ENCODE measurements at regions not wholly inside any gene's neighbourhood (a gene's known extent, or its start where the extent isn't known, plus 50 kb on each side); places are given as distances from the start of the nearest gene placed in this dataset.

DNA sequence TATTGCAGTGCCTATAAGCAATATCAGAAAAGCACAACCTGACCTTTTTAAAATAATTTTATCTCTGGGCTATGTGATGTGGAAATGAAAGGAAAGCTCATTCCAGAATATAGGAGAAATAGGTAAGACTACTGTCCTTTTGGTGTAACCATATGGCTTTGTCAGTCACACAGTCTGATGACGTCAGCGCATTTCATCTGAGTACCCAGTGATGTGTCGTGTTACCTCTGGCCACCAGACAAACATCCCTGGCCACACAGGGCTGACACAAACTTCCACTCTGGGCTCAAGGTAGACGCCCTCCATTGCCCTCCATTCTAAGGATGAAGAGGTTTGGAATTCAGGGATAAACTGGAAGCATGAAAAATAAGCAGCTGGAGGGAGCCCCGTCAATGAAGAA lies 506.7 kb downstream of the CMPK2 start:
- DNase-seq = no peak
- Histone ChIP-seq H3K9ac (ENCODE audit: low read length) (no peak overlapping the region), H2AFZ (ENCODE audit: low read length) (no peak overlapping the region), H3K4me3 (ENCODE audit: low read length) (no peak overlapping the region), H3K27ac (ENCODE audit: low read length) (no peak overlapping the region), H3K9me2 (replicated peaks; ENCODE audit: insufficient read depth, low read length) (no peaks in the 10 kb centered on the region), H4K20me1 (ENCODE audit: insufficient read depth, low read depth, low read length) (no peaks in the 10 kb centered on the region), H3K4me2 (ENCODE audit: low read depth, low read length, poor library complexity, severe bottlenecking) (peak overlapping the region; percentile 18), H3K4me1 (ENCODE audit: low read length) (peaks cover 65% of the 10 kb centered on the region), H3K36me3 (ENCODE audit: insufficient read depth, low read length) (no peaks in the 10 kb centered on the region), H3K79me2 (ENCODE audit: low read length) (no peaks in the 10 kb centered on the region), H3K27me3 (ENCODE audit: low read length) (no peaks in the 10 kb centered on the region), H3K9me3 (ENCODE audit: low read length) (no peaks in the 10 kb centered on the region)

DNA sequence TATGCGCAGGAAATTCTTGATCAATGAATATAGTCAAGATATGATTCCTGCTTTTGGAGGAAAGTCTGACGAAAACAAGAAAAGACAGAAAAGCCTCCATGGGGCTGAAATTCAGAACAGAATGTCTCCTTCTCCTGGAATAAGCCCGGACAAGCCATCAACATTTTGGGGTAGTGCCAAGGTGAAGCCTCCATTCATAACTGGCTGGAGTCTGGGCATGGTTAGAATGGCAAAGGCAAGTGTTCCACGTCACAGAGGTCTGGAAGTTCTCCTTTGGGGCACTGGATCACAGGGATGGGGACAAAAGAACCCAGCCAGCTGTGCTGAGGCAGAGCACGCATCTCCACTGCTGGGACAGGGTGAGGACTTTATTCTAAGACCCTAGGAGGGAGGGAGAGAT lies 505.7 kb downstream of the CMPK2 start:
- Histone ChIP-seq H2AFZ (ENCODE audit: low read length) (no peak overlapping the region), H3K4me2 (ENCODE audit: low read depth, low read length, poor library complexity, severe bottlenecking) (peak overlapping the region; percentile 18), H3K79me2 (ENCODE audit: low read length) (no peaks in the 10 kb centered on the region), H3K27ac (ENCODE audit: low read length) (no peak overlapping the region), H3K4me3 (ENCODE audit: low read length) (no peak overlapping the region), H3K9me3 (ENCODE audit: low read length) (no peaks in the 10 kb centered on the region), H3K27me3 (ENCODE audit: low read length) (no peaks in the 10 kb centered on the region), H3K4me1 (ENCODE audit: low read length) (peaks cover 57% of the 10 kb centered on the region), H3K36me3 (ENCODE audit: insufficient read depth, low read length) (no peaks in the 10 kb centered on the region), H3K9ac (ENCODE audit: low read length) (no peak overlapping the region), H4K20me1 (ENCODE audit: insufficient read depth, low read depth, low read length) (no peaks in the 10 kb centered on the region), H3K9me2 (replicated peaks; ENCODE audit: insufficient read depth, low read length) (no peaks in the 10 kb centered on the region)
- no peak for DNase-seq

DNA sequence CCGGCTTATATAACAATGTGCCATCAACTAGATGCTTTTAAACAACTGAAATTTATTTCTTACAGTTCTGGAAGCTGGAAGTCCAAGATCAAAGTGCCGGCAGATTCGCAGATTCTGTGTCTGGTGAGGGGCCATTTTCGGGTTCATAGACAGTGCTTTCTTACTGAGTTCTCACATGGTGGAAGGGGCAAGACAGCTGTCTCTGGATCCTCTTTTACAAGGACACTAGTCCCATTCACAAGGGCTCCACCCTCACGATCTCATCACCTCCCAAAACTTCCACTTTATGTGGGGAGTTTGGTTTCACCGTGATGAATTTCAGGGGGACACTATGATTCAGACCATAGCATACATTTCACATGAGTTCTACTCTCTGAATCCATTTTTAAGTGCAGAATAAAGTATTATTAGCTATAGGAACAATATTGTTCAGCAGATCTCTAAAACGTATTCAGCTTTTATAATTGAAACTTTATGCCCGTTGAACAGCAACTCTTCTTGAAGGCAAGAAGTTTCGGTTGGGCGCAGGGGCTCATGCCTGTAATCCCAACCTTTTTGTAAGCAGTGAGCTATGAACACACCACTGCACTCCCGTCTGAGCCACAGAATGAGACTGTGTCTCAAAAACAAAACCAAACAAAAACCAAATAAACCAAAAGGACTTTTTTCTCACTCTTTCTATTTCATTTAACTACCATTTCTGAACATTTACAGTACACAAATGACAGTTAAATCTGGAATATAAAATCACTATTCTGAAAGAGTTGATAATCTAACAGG lies 502.8 kb downstream of the CMPK2 start:
- H4K20me1 ChIP-seq (ENCODE audit: insufficient read depth, low read depth, low read length) = no peaks in the 10 kb centered on the region
- no peak overlapping the region for H3K9ac ChIP-seq (ENCODE audit: low read length)
- H3K9me2 ChIP-seq (replicated peaks; ENCODE audit: insufficient read depth, low read length) = no peaks in the 10 kb centered on the region
- no peak overlapping the region for H3K4me2 ChIP-seq (ENCODE audit: low read depth, low read length, poor library complexity, severe bottlenecking)
- no peak for DNase-seq
- no peak overlapping the region for H2AFZ ChIP-seq (ENCODE audit: low read length)
- H3K4me1 ChIP-seq (ENCODE audit: low read length) = peaks cover 28% of the 10 kb centered on the region
- H3K27ac ChIP-seq (ENCODE audit: low read length) = no peak overlapping the region
- no peaks in the 10 kb centered on the region for H3K36me3 ChIP-seq (ENCODE audit: insufficient read depth, low read length)
- no peak overlapping the region for H3K4me3 ChIP-seq (ENCODE audit: low read length)
- H3K79me2 ChIP-seq (ENCODE audit: low read length) = no peaks in the 10 kb centered on the region
- no peaks in the 10 kb centered on the region for H3K9me3 ChIP-seq (ENCODE audit: low read length)
- H3K27me3 ChIP-seq (ENCODE audit: low read length) = no peaks in the 10 kb centered on the region

DNA sequence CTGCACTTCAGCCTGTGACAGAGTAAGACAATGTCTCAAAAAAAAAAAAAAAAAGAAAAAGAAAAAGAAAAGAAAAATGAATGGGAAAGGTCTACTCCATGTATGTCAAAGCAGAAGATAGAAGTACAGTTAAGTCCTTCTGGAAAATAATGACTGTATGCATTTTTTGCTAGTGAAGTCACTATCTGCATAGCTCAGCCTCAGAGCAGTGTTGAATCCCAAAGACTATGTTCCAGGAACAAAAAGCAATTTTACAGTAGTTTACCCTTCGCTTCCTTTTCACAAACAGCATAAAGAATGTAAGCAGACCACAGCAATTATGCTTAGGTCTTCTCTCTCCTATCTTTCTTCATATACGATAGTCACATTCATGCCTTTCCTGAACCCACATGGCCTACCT lies 497.4 kb downstream of the CMPK2 start:
- peak overlapping the region; percentile 20; the same call in 1 of the 2 replicates for H2AFZ ChIP-seq (ENCODE audit: low read length)
- H4K20me1 ChIP-seq (ENCODE audit: insufficient read depth, low read depth, low read length) = no peaks in the 10 kb centered on the region
- no peaks in the 10 kb centered on the region for H3K79me2 ChIP-seq (ENCODE audit: low read length)
- H3K4me1 ChIP-seq (ENCODE audit: low read length) = no peaks in the 10 kb centered on the region
- no peaks in the 10 kb centered on the region for H3K9me3 ChIP-seq (ENCODE audit: low read length)
- no peak for DNase-seq
- H3K9ac ChIP-seq (ENCODE audit: low read length) = no peak overlapping the region
- no peaks in the 10 kb centered on the region for H3K27me3 ChIP-seq (ENCODE audit: low read length)
- no peak overlapping the region for H3K4me2 ChIP-seq (ENCODE audit: low read depth, low read length, poor library complexity, severe bottlenecking)
- no peaks in the 10 kb centered on the region for H3K9me2 ChIP-seq (replicated peaks; ENCODE audit: insufficient read depth, low read length)
- H3K27ac ChIP-seq (ENCODE audit: low read length) = no peak overlapping the region
- no peaks in the 10 kb centered on the region for H3K36me3 ChIP-seq (ENCODE audit: insufficient read depth, low read length)
- H3K4me3 ChIP-seq (ENCODE audit: low read length) = no peak overlapping the region

DNA sequence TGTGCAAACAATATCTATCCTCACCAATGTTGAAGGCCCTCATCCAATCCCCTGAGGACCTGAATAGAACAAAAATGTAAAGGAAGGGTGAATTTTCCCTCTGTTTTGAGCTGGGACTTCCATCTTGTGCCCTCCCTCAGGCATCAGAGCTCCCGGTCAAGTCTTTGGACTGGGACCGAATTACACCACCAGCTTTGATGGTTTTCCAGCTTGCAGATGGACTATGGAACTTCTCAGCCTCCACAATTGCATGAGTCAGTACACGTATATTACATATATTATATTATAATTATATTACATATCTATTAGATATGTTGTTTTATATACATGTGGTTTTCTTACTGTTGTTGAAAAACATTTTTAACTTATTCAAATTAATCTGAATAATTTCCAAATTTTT lies 496.4 kb downstream of the CMPK2 start:
- Histone ChIP-seq H3K4me3 (ENCODE audit: low read length) (no peak overlapping the region), H3K9me2 (replicated peaks; ENCODE audit: insufficient read depth, low read length) (no peaks in the 10 kb centered on the region), H3K36me3 (ENCODE audit: insufficient read depth, low read length) (no peaks in the 10 kb centered on the region), H3K9ac (ENCODE audit: low read length) (no peak overlapping the region), H3K4me1 (ENCODE audit: low read length) (no peaks in the 10 kb centered on the region), H4K20me1 (ENCODE audit: insufficient read depth, low read depth, low read length) (no peaks in the 10 kb centered on the region), H3K79me2 (ENCODE audit: low read length) (no peaks in the 10 kb centered on the region), H3K4me2 (ENCODE audit: low read depth, low read length, poor library complexity, severe bottlenecking) (no peak overlapping the region), H3K9me3 (ENCODE audit: low read length) (no peaks in the 10 kb centered on the region; the same call in 1 of the 2 replicates), H3K27ac (ENCODE audit: low read length) (no peak overlapping the region), H3K27me3 (ENCODE audit: low read length) (no peaks in the 10 kb centered on the region), H2AFZ (ENCODE audit: low read length) (no peak overlapping the region)
- DNase-seq = no peak

DNA sequence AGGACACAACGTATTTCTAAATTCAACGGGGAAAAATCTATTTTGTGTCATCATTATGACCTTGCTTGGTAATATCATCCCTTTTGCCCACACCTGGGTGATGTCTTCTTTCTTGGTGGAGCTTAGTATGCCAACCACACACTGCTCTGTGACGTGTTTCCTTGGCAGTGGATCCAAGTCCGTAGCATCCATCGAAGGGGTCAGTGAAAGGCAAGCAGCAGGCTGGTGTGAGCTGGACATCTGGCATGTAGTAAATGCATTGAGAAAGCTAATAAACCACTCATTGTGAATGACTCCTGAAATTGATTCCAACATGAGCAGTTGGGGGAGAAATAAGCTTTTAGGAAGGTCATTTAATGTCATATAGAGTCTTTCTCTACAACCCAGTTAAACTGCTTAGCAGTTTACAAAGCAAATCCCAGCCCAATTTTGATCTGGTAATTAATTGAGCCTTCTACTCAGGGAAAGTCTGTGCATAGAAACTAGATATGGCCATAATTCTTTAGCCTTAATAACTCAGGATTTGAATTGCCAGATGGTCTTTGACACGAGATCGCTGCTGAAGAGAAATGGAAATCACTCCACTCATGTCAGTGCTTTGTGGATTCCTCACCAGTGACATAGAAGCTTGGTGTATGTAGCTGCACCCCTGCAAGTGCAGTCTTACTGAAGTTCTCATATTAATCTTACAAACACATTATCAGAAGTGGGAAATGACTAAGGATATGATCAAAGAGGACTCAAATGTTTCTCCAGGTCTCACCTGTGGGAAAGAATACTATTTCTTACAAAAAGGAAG lies 494.8 kb downstream of the CMPK2 start:
- Histone ChIP-seq H3K27me3 (ENCODE audit: low read length) (no peaks in the 10 kb centered on the region), H3K27ac (ENCODE audit: low read length) (no peak overlapping the region), H3K4me1 (ENCODE audit: low read length) (no peaks in the 10 kb centered on the region), H3K36me3 (ENCODE audit: insufficient read depth, low read length) (no peaks in the 10 kb centered on the region), H3K9ac (ENCODE audit: low read length) (no peak overlapping the region), H3K9me2 (replicated peaks; ENCODE audit: insufficient read depth, low read length) (no peaks in the 10 kb centered on the region), H3K4me2 (ENCODE audit: low read depth, low read length, poor library complexity, severe bottlenecking) (no peak overlapping the region), H4K20me1 (ENCODE audit: insufficient read depth, low read depth, low read length) (no peaks in the 10 kb centered on the region), H3K4me3 (ENCODE audit: low read length) (no peak overlapping the region), H3K9me3 (ENCODE audit: low read length) (peaks cover 4% of the 10 kb centered on the region), H2AFZ (ENCODE audit: low read length) (no peak overlapping the region), H3K79me2 (ENCODE audit: low read length) (no peaks in the 10 kb centered on the region)
- DNase-seq = no peak

DNA sequence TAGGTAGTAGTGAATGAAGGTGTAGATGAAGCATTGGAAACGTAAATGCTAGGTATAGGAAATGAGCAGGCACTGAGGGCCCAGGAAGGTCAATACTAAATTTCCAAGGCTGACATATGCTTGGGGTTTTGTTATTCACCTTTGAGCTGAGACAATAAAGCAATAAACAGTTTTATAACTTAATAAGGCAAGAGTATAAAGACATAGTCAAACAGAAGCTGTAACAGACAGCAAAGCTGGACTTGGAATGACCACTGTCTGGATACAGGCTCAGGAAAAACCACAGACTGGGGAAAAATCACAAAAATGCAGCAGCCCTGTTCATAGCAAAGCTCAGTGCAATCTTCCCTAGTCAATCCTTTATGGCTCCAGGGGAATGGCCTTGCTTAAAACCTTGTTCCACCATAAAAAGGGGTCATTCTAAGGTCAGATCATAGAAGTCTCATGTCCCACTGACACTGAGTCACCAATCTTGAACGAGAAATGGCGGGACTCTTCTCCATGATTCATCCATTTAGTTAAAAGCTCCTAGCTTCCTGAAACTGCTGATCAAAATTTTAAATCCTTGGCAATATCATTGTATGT lies 493.3 kb downstream of the CMPK2 start:
- no peak overlapping the region for H3K9ac ChIP-seq (ENCODE audit: low read length)
- DNase-seq = no peak
- no peaks in the 10 kb centered on the region for H4K20me1 ChIP-seq (ENCODE audit: insufficient read depth, low read depth, low read length)
- H3K4me3 ChIP-seq (ENCODE audit: low read length) = no peak overlapping the region
- H3K27me3 ChIP-seq (ENCODE audit: low read length) = no peaks in the 10 kb centered on the region
- no peak overlapping the region for H3K4me2 ChIP-seq (ENCODE audit: low read depth, low read length, poor library complexity, severe bottlenecking)
- no peaks in the 10 kb centered on the region for H3K4me1 ChIP-seq (ENCODE audit: low read length)
- no peaks in the 10 kb centered on the region for H3K36me3 ChIP-seq (ENCODE audit: insufficient read depth, low read length)
- H3K79me2 ChIP-seq (ENCODE audit: low read length) = no peaks in the 10 kb centered on the region
- peaks cover 4% of the 10 kb centered on the region for H3K9me3 ChIP-seq (ENCODE audit: low read length)
- H2AFZ ChIP-seq (ENCODE audit: low read length) = no peak overlapping the region
- H3K27ac ChIP-seq (ENCODE audit: low read length) = no peak overlapping the region
- H3K9me2 ChIP-seq (replicated peaks; ENCODE audit: insufficient read depth, low read length) = no peaks in the 10 kb centered on the region

DNA sequence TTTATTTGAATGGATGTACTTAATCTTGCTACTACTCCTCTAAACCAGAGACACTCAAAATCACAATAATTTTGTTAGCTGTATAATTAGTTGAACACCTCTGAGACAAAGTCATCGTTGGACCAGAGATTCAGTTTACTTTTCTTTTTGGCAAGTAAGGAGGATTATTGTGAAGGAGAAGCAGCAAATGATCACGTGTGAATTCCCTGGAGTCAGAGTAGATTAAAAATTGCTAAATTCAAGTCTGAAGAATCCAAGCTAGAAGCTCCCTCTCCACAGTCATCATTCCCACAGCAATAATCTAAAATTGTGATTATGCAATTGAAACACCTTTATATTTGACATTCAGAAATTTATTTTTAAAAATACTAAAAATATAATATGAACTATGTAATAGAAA lies 484.4 kb downstream of the CMPK2 start:
- H3K27me3 ChIP-seq (ENCODE audit: low read length) = no peaks in the 10 kb centered on the region
- no peak overlapping the region for H3K4me3 ChIP-seq (ENCODE audit: low read length)
- no peak for DNase-seq
- H3K4me1 ChIP-seq (ENCODE audit: low read length) = peaks cover 6% of the 10 kb centered on the region
- peak overlapping the region; percentile 43 for H3K4me2 ChIP-seq (ENCODE audit: low read depth, low read length, poor library complexity, severe bottlenecking)
- no peak overlapping the region for H3K9ac ChIP-seq (ENCODE audit: low read length)
- peak overlapping the region; percentile 82 for H2AFZ ChIP-seq (ENCODE audit: low read length)
- no peaks in the 10 kb centered on the region for H4K20me1 ChIP-seq (ENCODE audit: insufficient read depth, low read depth, low read length)
- H3K9me2 ChIP-seq (replicated peaks; ENCODE audit: insufficient read depth, low read length) = no peaks in the 10 kb centered on the region
- H3K36me3 ChIP-seq (ENCODE audit: insufficient read depth, low read length) = no peaks in the 10 kb centered on the region
- H3K9me3 ChIP-seq (ENCODE audit: low read length) = no peaks in the 10 kb centered on the region
- no peaks in the 10 kb centered on the region for H3K79me2 ChIP-seq (ENCODE audit: low read length)
- H3K27ac ChIP-seq (ENCODE audit: low read length) = no peak overlapping the region

Measured in Karpas-422 (cell line).